Stimulated activated naive CD8-positive, alpha-beta T cell treated with anti-CD3 and anti-CD28 coated beads, Interleukin-15, Interleukin-2, amounts not matched to agents 100 U/mL and 50 U/mL, for 24 hours (primary cell): ENCODE measurements at regions not wholly inside any gene's neighbourhood (a gene's known extent, or its start where the extent isn't known, plus 50 kb on each side); places are given as distances from the start of the nearest gene placed in this dataset.

Experiments used
- ATAC-seq: fragments of 150-1000 bp; cut with Tn5 transposase; one replicate; pipeline ENCODE4 v1.10.0; 2021
- DNase-seq: peaks from one replicate; pipeline ENCODE4 v3.0.0; 2021

- ATAC-seq (no peak), DNase-seq (no peak)
These were observed 55.2 kb upstream of the TAGAP start for GRCh38 chr6:159099961-159100360.

DNA sequence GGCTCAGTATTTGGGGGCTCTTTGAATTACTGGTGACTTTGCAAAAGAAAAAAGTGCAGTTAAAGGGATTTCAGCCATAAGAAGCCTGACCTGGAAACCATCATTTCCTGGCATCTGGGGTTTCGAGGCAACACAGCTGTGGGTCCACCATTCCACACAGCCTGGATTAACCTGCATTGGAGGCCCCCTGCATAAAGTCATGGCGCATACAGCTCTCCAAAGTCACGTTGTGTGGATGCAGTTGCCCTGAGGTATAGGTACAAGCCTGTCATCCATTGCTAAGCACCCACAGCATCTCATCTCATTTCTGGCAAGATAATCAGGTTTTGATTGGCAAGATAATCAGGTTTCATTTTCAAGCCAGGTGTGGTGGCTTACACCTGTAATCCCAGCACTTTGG lies 54.5 kb upstream of the TAGAP start:
- no peak for DNase-seq
- ATAC-seq, result no peak

DNA sequence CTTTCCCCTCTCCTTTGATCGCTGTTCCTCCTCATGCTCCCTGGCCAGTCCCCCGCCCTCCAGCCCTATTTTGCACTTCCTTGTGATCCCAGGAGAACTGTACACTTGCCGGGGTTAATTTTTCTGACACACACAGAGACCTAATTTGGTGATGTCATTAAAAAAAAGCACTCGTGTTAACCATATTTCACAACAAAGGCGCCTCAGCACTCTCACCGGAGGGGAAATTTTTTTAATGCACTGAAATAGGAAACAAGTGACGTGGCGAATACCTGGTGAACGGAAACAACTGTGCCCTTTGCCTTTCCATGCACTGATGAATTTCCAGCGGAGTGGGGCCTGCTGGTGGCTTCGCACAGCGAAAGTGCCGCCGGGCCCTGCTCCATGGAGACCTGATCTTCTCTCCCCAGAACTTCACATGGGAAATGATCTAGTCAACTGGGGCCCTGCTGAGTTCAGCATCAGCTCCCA lies 53.9 kb upstream of the TAGAP start:
- peak; percentile 50 for ATAC-seq

DNA sequence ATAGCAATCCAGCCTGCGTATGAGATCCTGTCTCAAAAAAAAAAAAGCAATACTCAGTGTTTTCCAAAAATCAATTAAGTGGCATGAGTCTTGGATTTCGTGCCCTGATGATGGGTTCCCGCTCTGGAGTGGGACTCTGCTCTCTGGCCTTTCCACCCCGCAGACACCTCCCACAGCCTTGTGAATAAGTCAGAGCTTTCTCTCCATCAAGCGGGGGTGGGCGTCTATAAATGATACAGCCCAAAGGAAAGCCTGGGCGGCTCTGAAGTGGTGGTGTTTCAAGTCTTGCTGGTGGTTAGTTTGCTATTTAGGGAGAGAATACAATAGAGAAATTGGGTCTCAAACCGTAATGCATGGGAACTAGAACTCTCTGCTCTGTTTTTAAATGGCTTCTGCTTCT lies 52.5 kb upstream of the TAGAP start:
- DNase-seq (peak; percentile 83), ATAC-seq (peak; percentile 63)

More for the DNA sequence above, 53.9 kb upstream of the TAGAP start:
- peak; percentile 74 for DNase-seq

DNA sequence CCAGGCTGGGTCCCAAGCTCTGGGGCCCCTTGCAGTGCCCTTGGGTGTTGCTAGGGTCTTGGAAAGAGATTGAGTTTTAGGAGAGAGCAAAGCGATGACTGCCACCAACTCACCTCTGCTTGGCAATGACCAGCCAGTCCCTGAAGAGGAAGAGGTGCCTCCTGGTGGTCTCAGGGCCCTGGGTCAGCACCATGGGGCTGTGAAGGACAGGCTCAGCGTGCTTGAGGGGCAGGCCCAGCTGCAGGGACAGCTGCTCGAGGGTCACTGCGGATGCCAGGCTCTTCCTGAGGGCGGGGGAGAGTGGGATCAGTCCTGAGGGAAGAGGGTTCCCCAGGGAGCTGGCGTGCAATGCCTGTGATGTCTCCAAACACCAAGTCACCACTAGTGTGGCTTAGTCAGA lies 50.8 kb upstream of the TAGAP start:
- DNase-seq (no peak), ATAC-seq (no peak)

- peak; percentile 64 for ATAC-seq
These were observed 49.9 kb upstream of the TAGAP start for GRCh38 chr6:159094444-159095252.

More at GRCh38 chr6:159094444-159095252, 49.9 kb upstream of the TAGAP start:
- DNase-seq, result peak; percentile 79
